GM21723 (cell line): ENCODE measurements at regions not wholly inside any gene's neighbourhood (a gene's known extent, or its start where the extent isn't known, plus 50 kb on each side); places are given as distances from the start of the nearest gene placed in this dataset.

Experiments
- ATAC-seq: cut with Tn5 transposase; IDR thresholded peaks from one replicate; pipeline ENCODE4 v1.9.1; 2021; ENCODE audit warnings: mild to moderate bottlenecking, moderate library complexity; ENCODE audit not compliant: unreplicated experiment

GRCh38 chr3:17811646-17812045, 69.2 kb upstream of the TBC1D5 start:
- no peak for ATAC-seq

GRCh38 chr3:17810759-17811158, 68.3 kb upstream of the TBC1D5 start:
- no peak for ATAC-seq

- no peak for ATAC-seq
Measured at GRCh38 chr3:17808994-17809393, 66.6 kb upstream of the TBC1D5 start.

- no peak for ATAC-seq
Measured at GRCh38 chr3:17806876-17807275, 64.4 kb upstream of the TBC1D5 start.

GRCh38 chr3:17806201-17806600, 63.8 kb upstream of the TBC1D5 start:
- ATAC-seq: no peak

- ATAC-seq: no peak
Measured at GRCh38 chr3:17805461-17805940, 63.1 kb upstream of the TBC1D5 start.

GRCh38 chr3:17802950-17803349, 60.5 kb upstream of the TBC1D5 start:
- no peak for ATAC-seq

- ATAC-seq: no peak
Measured at GRCh38 chr3:17801131-17801530, 58.7 kb upstream of the TBC1D5 start.

- no peak for ATAC-seq
Measured at GRCh38 chr3:17800232-17800631, 57.8 kb upstream of the TBC1D5 start.

- no peak for ATAC-seq
Measured at GRCh38 chr3:17799312-17799711, 56.9 kb upstream of the TBC1D5 start.

GRCh38 chr3:17798000-17798399, 55.6 kb upstream of the TBC1D5 start:
- ATAC-seq: no peak

- ATAC-seq: no peak
Measured at GRCh38 chr3:17795711-17796110, 53.3 kb upstream of the TBC1D5 start.

GRCh38 chr3:17795280-17795679, 52.8 kb upstream of the TBC1D5 start:
- no peak for ATAC-seq

- ATAC-seq: no peak
Measured at GRCh38 chr3:17793542-17794195, 51.2 kb upstream of the TBC1D5 start.
